Endothelial cell of umbilical vein (primary cell): ENCODE measurements at regions not wholly inside any gene's neighbourhood (a gene's known extent, or its start where the extent isn't known, plus 50 kb on each side); places are given as distances from the start of the nearest gene placed in this dataset.

ENCODE experiments used
- BruUV-seq: library from RNA; stranded (reverse); fragments of 400-500 nt; replicated peaks from 2 replicates; lab custom pipeline; 2021; lab: Mats Ljungman, UMichigan
- CTCF ChIA-PET: fragments of 300-600, 350-600 bp; sonication (Branson Sonifier 250); formaldehyde crosslinking; loops from one replicate; lab custom pipeline; 2021; ENCODE audit warnings: antibody characterized with exemption, inconsistent platforms; lab: Charles Lee
- POLR2A ChIA-PET: fragments of 300-600, 350-600 bp; sonication (Branson Sonifier 250); formaldehyde crosslinking; loops from one replicate; lab custom pipeline; 2021; ENCODE audit warnings: antibody characterized with exemption, inconsistent platforms; lab: Charles Lee
- DNase-seq: peaks from one replicate; pipeline ENCODE4 v3.0.0-alpha.2; 2011; ENCODE audit warnings: low read depth, low spot score
- FAIRE-seq: peaks from 2 replicates; lab custom pipeline; 2011; peaks lifted over from hg19 to GRCh38; lab: Jason Lieb, UNC
- H2AFZ ChIP-seq: 2 replicates; pipeline ENCODE4 v1.6.0; 2012; ENCODE audit warnings: low read depth, low read length, control low read depth, inconsistent platforms
- H3K27ac ChIP-seq: 2 replicates; pipeline ENCODE4 v1.5.1; 2011; ENCODE audit warnings: low read depth, mild to moderate bottlenecking, control low read depth, low read length, moderate library complexity; ENCODE audit not compliant: insufficient read depth
- H3K27me3 ChIP-seq, 2 experiments: 2 replicates each; pipeline versions ENCODE4 v1.6.0 to v1.6.1; 2011; ENCODE audit warnings: low read length in 2 of 2, mixed read lengths in 1 of 2; ENCODE audit not compliant: control insufficient read depth in 2 of 2, insufficient read depth in 2 of 2
- H3K36me3 ChIP-seq, 2 experiments: 2 replicates in 1 of 2; 3 replicates in 1 of 2; pipeline ENCODE4 v1.5.1; 2011; ENCODE audit warnings: low read length in 2 of 2, mild to moderate bottlenecking in 1 of 2, moderate library complexity in 1 of 2; ENCODE audit not compliant: control insufficient read depth in 2 of 2, insufficient read depth in 2 of 2; ENCODE audit errors: extremely low read depth in 1 of 2
- H3K4me1 ChIP-seq: 3 replicates; pipeline ENCODE4 v1.5.1; 2011; ENCODE audit warnings: mild to moderate bottlenecking, low read length; ENCODE audit not compliant: control insufficient read depth, insufficient read depth; ENCODE audit errors: extremely low read depth
- H3K4me2 ChIP-seq: 2 replicates; pipeline ENCODE4 v1.6.1; 2011; ENCODE audit warnings: low read length, control low read depth, mixed read lengths; ENCODE audit not compliant: insufficient read depth
- H3K4me3 ChIP-seq, 3 experiments: fragments of 200-600 bp in 1 of 3; sonication (generic), shearing (Covaris generic) in 1 of 3; replicated peaks in 1 of 3; 2 replicates each; pipeline ENCODE4 v1.5.1; 2011 to 2016; ENCODE audit warnings: control low read depth in 3 of 3, low read length in 3 of 3, mild to moderate bottlenecking in 2 of 3, inconsistent platforms in 1 of 3, low read depth in 1 of 3, moderate library complexity in 1 of 3; ENCODE audit not compliant: insufficient read depth in 1 of 3
- H3K79me2 ChIP-seq: 2 replicates; pipeline ENCODE4 v1.6.0; 2012; ENCODE audit warnings: low read length, inconsistent platforms; ENCODE audit not compliant: control insufficient read depth, insufficient read depth
- H3K9ac ChIP-seq: replicated peaks from 2 replicates; pipeline ENCODE3; 2011; ENCODE audit warnings: low read length, control low read depth; ENCODE audit not compliant: insufficient read depth; ENCODE audit errors: extremely low read depth
- H3K9me1 ChIP-seq: replicated peaks from 3 replicates; pipeline ENCODE4 v1.6.0; 2011; ENCODE audit warnings: mild to moderate bottlenecking, low read length; ENCODE audit not compliant: control insufficient read depth, insufficient read depth; ENCODE audit errors: extremely low read depth
- H3K9me3 ChIP-seq: replicated peaks from 2 replicates; pipeline ENCODE4 v1.5.1; 2012; ENCODE audit warnings: low read length, inconsistent platforms; ENCODE audit not compliant: control insufficient read depth, insufficient read depth
- H4K20me1 ChIP-seq: replicated peaks from 2 replicates; pipeline ENCODE3; 2011; ENCODE audit warnings: mild to moderate bottlenecking, low read length; ENCODE audit not compliant: control insufficient read depth, insufficient read depth; ENCODE audit errors: extremely low read depth
- FOS ChIP-seq: IDR thresholded peaks from 2 replicates; pipeline ENCODE4 v1.6.1; 2011; ENCODE audit warnings: mild to moderate bottlenecking, low read length, moderate library complexity, borderline replicate concordance; ENCODE audit not compliant: insufficient read depth
- MAX ChIP-seq: IDR thresholded peaks from 2 replicates; pipeline ENCODE4 v1.6.1; 2011; ENCODE audit not compliant: insufficient read depth, insufficient read length
- POLR2A ChIP-seq: IDR thresholded peaks from 2 replicates; pipeline ENCODE4 v1.6.1; 2012; ENCODE audit warnings: low read depth, mild to moderate bottlenecking, control low read depth, low read length
- POLR2AphosphoS5 ChIP-seq: IDR thresholded peaks from 2 replicates; pipeline ENCODE4 v1.6.1; 2012; ENCODE audit warnings: low read depth, mild to moderate bottlenecking, control low read depth, low read length, moderate library complexity; ENCODE audit not compliant: insufficient read depth
- dilution Hi-C: fragments of 300-500 bp; cut with MboI; formaldehyde crosslinking; loops from one replicate; pipeline ENCODE4 v1.15.0; 2019; ENCODE audit warnings: low sequenced_read_pairs; ENCODE audit not compliant: extremely low pct_ligation_motif_present
- intact Hi-C: fragments of 100-400 bp; cut with micrococcal nuclease; formaldehyde crosslinking; loops from one replicate; pipeline ENCODE4 v1.10.0; 2022

- Histone ChIP-seq H3K4me1 (no peaks in the 10 kb centered on the region), H3K27me3 (peaks cover 8 to 19% of the 10 kb centered on the region in 2 experiments), H3K9me3 (no peaks in the 10 kb centered on the region), H3K4me2 (no peak overlapping the region), H2AFZ (no peak overlapping the region), H3K4me3 (no peak overlapping the region), H3K36me3 (no peaks in the 10 kb centered on the region), H4K20me1 (no peaks in the 10 kb centered on the region), H3K9me1 (no peaks in the 10 kb centered on the region), H3K9ac (no peak overlapping the region), H3K79me2 (no peaks in the 10 kb centered on the region), H3K27ac (no peak overlapping the region)
- dilution Hi-C loops = no loop called here
- TF ChIP-seq FOS (no peak), MAX (no peak)
- BruUV-seq = no TSS peak
- ChIA-PET CTCF (interaction anchor here (1.8 kb wide), 1 partner anchor 10 kb away, joined by 9 read pairs; no protein-coding TSS in a partner anchor), POLR2A (no interaction called here)
- DNase-seq = no peak
- FAIRE-seq = no peak
- intact Hi-C loops = no loop called here
Measured at GRCh38 chr6:20280288-20280621, 68.0 kb upstream of the MBOAT1 start.

GRCh38 chr6:20284672-20285071, 72.4 kb upstream of the MBOAT1 start:
- intact Hi-C loops (no loop called here), dilution Hi-C loops (no loop called here)
- Histone ChIP-seq H3K9me3 (no peaks in the 10 kb centered on the region), H3K36me3 (no peaks in the 10 kb centered on the region), H3K4me2 (no peak overlapping the region), H3K79me2 (no peaks in the 10 kb centered on the region), H3K9ac (no peak overlapping the region), H2AFZ (no peak overlapping the region), H3K4me1 (no peaks in the 10 kb centered on the region), H4K20me1 (no peaks in the 10 kb centered on the region), H3K27ac (no peak overlapping the region), H3K4me3 (no peak overlapping the region), H3K27me3 (peaks cover 7 to 15% of the 10 kb centered on the region in 2 experiments), H3K9me1 (no peaks in the 10 kb centered on the region)
- ChIA-PET POLR2A (no interaction called here), CTCF (no interaction called here)
- FAIRE-seq (no peak), DNase-seq (no peak)
- TF ChIP-seq POLR2AphosphoS5 (no peak), MAX (no peak), POLR2A (no peak)
- no TSS peak for BruUV-seq
